ENCODE measurements at regions not wholly inside any gene's neighbourhood (a gene's known extent, or its start where the extent isn't known, plus 50 kb on each side); places are given as distances from the start of the nearest gene placed in this dataset.

DNA sequence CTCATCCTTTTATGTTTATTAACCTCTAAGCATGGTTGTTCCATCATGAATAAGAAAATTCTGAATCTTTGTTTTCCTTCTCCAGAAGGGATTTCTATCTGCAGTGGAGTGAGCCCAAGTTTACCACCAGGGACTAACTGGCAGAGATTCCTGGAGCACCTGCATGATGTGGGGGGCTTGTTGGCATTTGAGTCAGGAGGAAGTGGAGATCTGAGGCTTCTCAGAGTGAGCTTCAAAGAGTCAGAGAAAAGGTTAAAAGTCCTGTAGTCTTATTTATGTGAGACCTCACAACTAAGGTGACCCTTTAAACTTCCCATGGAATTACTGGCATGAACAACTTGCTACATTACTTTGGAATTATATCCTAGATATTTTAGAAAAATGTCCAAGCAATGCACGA is 138.1 kb upstream of the SLC24A3 start:
- no peak for TF ChIP-seq CTCF (IDR thresholded peaks at IDR 0.05)
- no peak for TF ChIP-seq POLR2A (IDR thresholded peaks at IDR 0.05)

Measured in lower leg skin (tissue), 3 donors.